Sigmoid colon (tissue), 6 donors: ENCODE measurements at regions not wholly inside any gene's neighbourhood (a gene's known extent, or its start where the extent isn't known, plus 50 kb on each side); places are given as distances from the start of the nearest gene placed in this dataset.

ENCODE experiments used
- DNase-seq: peaks from one replicate; pipeline ENCODE4 v3.0.0-alpha.2; 2019
- H3K27ac ChIP-seq, 4 donors: fragments of 200-600 bp; sonication (generic); one replicate each; pipeline ENCODE4 v1.5.1; 2016 to 2019; ENCODE audit warnings: mild to moderate bottlenecking in 1 of 4
- H3K27me3 ChIP-seq, 3 donors: fragments of 200-600 bp; sonication (generic); one replicate each; pipeline ENCODE4 v1.5.1; 2019; ENCODE audit warnings: mild to moderate bottlenecking in 1 of 3
- H3K36me3 ChIP-seq, 4 donors: fragments of 200-600 bp; sonication (generic); one replicate each; pipeline ENCODE4 v1.5.1; 2016 to 2019
- H3K4me1 ChIP-seq, 4 donors: fragments of 200-600 bp; sonication (generic); one replicate each; pipeline ENCODE4 v1.5.1; 2017 to 2019
- H3K4me3 ChIP-seq, 4 donors: fragments of 200-600 bp; sonication (generic); one replicate each; pipeline ENCODE4 v1.5.1; 2017 to 2019; ENCODE audit warnings: mild to moderate bottlenecking in 2 of 4, moderate library complexity in 1 of 4
- H3K9me3 ChIP-seq, 4 donors: fragments of 200-600 bp in 3 of 4; sonication (generic) in 3 of 4; one replicate each; pipeline versions ENCODE4 v1.5.1 to v1.6.1; 2013 to 2019
- CTCF ChIP-seq, 4 experiments: fragments of 450-650 bp in 3 of 4; fragments of 200-600 bp in 1 of 4; IDR thresholded peaks; one replicate each; pipeline ENCODE4 v1.5.1; 2016 to 2019; ENCODE audit warnings: antibody characterized with exemption in 4 of 4, mild to moderate bottlenecking in 3 of 4, moderate library complexity in 2 of 4
- EP300 ChIP-seq, 4 donors: sonication (generic); formaldehyde crosslinking; IDR thresholded peaks; one replicate each; pipeline ENCODE4 v1.6.1; 2017; ENCODE audit warnings: antibody characterized with exemption in 4 of 4
- POLR2A ChIP-seq, 2 donors: fragments of 450-650 bp; IDR thresholded peaks; one replicate each; pipeline ENCODE4 v1.6.1; 2016; ENCODE audit warnings: antibody characterized with exemption in 2 of 2, mild to moderate bottlenecking in 2 of 2, moderate library complexity in 2 of 2
- POLR2AphosphoS5 ChIP-seq, 4 donors: sonication (generic); formaldehyde crosslinking; IDR thresholded peaks; one replicate each; pipeline ENCODE4 v1.6.1; 2017; ENCODE audit warnings: antibody characterized with exemption in 4 of 4
- WGBS, 2 donors: extraction: QIAGEN DNeasy Blood & Tissue Kit; methylation state at CpG; one replicate each; pipeline ENCODE4 v1.1.7; 2013; 5-methylcytosine and 5-hydroxymethylcytosine counted together
- intact Hi-C: fragments of 100-400 bp; cut with DNase I; formaldehyde crosslinking; loops from one replicate; pipeline ENCODE4 v1.15.1; 2023
- donor health status: healthy with polysubstance abuse.
- donor health status: healthy.

GRCh38 chr2:226487573-226487972 lies 312.0 kb downstream of the IRS1 start:
- no peaks in the 10 kb centered on the region for H3K9me3 ChIP-seq
- WGBS, 2 donors, result 93 to 95% methylated on average over 3 of the region's 3 CpGs
- TF ChIP-seq EP300 (IDR thresholded peaks at IDR 0.05) (no peak), POLR2AphosphoS5 (IDR thresholded peaks at IDR 0.05) (no peak), POLR2A (IDR thresholded peaks at IDR 0.05) (no peak), CTCF (IDR thresholded peaks at IDR 0.05) (no peak)
- no peak for DNase-seq
- intact Hi-C loops, result no loop called here
- no peak overlapping the region for H3K27ac ChIP-seq
- H3K4me3 ChIP-seq, result no peak overlapping the region
- peaks cover 0 to 16% (median 14%) of the 10 kb centered on the region in 4 donors for H3K4me1 ChIP-seq
- no peaks in the 10 kb centered on the region for H3K36me3 ChIP-seq
- H3K27me3 ChIP-seq, result no peaks in the 10 kb centered on the region

- H3K36me3 ChIP-seq, result no peaks in the 10 kb centered on the region
- WGBS, 2 donors, result 59 to 82% methylated on average over 6 of the region's 6 CpGs
- no peak overlapping the region for H3K4me3 ChIP-seq
- DNase-seq, result no peak
- H3K9me3 ChIP-seq, result no peaks in the 10 kb centered on the region
- intact Hi-C loops, result no loop called here
- H3K27ac ChIP-seq, result no peak overlapping the region
- TF ChIP-seq POLR2AphosphoS5 (IDR thresholded peaks at IDR 0.05) (no peak), CTCF (IDR thresholded peaks at IDR 0.05) (no peak), EP300 (IDR thresholded peaks at IDR 0.05) (no peak), POLR2A (IDR thresholded peaks at IDR 0.05) (no peak)
- peaks cover 0 to 23% (median 11%) of the 10 kb centered on the region in 4 donors for H3K4me1 ChIP-seq
- no peaks in the 10 kb centered on the region for H3K27me3 ChIP-seq
Measured at GRCh38 chr2:226483745-226484619, 315.6 kb downstream of the IRS1 start.

- 75 to 82% methylated on average over 5 of the region's 5 CpGs for WGBS, 2 donors
- Histone ChIP-seq H3K36me3 (no peaks in the 10 kb centered on the region), H3K9me3 (no peaks in the 10 kb centered on the region), H3K4me1 (peaks cover 0 to 31% (median 19%) of the 10 kb centered on the region in 4 donors), H3K27me3 (no peaks in the 10 kb centered on the region), H3K4me3 (no peak overlapping the region), H3K27ac (no peak overlapping the region)
- DNase-seq, result no peak
- TF ChIP-seq POLR2A (IDR thresholded peaks at IDR 0.05) (no peak), POLR2AphosphoS5 (IDR thresholded peaks at IDR 0.05) (no peak), CTCF (IDR thresholded peaks at IDR 0.05) (no peak), EP300 (IDR thresholded peaks at IDR 0.05) (no peak)
- intact Hi-C loops, result no loop called here
Measured at GRCh38 chr2:226483143-226483542, 316.5 kb downstream of the IRS1 start.

- Histone ChIP-seq H3K27me3 (no peaks in the 10 kb centered on the region), H3K4me1 (peaks cover 0 to 38% (median 16%) of the 10 kb centered on the region in 4 donors), H3K9me3 (no peaks in the 10 kb centered on the region), H3K27ac (peak overlapping the region; percentile 59 to 83 (median 74)), H3K4me3 (no peak overlapping the region), H3K36me3 (no peaks in the 10 kb centered on the region)
- no peak for TF ChIP-seq CTCF (IDR thresholded peaks at IDR 0.05)
- peak in 3 of 4 donors; percentile 27 to 68 (median 39) for TF ChIP-seq POLR2AphosphoS5 (IDR thresholded peaks at IDR 0.05)
- peak in 3 of 4 donors; percentile 60 to 71 (median 66) for TF ChIP-seq EP300 (IDR thresholded peaks at IDR 0.05)
- no peak for TF ChIP-seq POLR2A (IDR thresholded peaks at IDR 0.05)
- intact Hi-C loops, result loop anchor here (1.0 to 10.0 kb wide), 4 partner anchors 56 to 319 kb away; no protein-coding TSS in a partner anchor
- WGBS, 2 donors, result 77 to 84% methylated on average over 8 of the region's 8 CpGs
- DNase-seq, result peak; percentile 78
Measured at GRCh38 chr2:226478109-226478809, 321.4 kb downstream of the IRS1 start.
